D341Med (cell line): ENCODE measurements at regions not wholly inside any gene's neighbourhood (a gene's known extent, or its start where the extent isn't known, plus 50 kb on each side); places are given as distances from the start of the nearest gene placed in this dataset.

Experiments used
- DNase-seq: peaks from one replicate; pipeline ENCODE4 v3.0.0; 2012; ENCODE audit warnings: low spot score

DNA sequence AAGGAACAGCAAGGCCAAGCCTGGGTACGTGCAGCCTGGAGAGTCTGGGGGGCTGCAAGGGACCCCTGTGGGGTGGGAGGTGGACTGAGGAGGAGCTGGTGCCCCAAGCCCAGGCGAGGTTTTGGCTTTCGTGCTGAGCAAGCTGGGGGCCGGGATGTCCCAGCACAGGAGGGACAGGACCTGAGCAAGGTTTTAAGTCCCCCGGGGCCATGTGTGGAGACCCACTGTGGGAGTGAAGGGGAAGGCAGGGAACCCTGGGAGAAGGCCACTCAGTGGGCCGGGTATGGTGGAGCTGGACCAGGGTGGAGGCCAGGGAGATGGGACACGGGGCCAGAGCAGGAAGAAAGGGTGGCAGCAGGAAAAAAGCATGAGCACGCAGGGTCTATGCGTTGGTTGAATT is 419.2 kb upstream of the SULF2 start:
- DNase-seq: no peak

GRCh38 chr20:48203252-48203651 is 418.0 kb upstream of the SULF2 start:
- no peak for DNase-seq

DNA sequence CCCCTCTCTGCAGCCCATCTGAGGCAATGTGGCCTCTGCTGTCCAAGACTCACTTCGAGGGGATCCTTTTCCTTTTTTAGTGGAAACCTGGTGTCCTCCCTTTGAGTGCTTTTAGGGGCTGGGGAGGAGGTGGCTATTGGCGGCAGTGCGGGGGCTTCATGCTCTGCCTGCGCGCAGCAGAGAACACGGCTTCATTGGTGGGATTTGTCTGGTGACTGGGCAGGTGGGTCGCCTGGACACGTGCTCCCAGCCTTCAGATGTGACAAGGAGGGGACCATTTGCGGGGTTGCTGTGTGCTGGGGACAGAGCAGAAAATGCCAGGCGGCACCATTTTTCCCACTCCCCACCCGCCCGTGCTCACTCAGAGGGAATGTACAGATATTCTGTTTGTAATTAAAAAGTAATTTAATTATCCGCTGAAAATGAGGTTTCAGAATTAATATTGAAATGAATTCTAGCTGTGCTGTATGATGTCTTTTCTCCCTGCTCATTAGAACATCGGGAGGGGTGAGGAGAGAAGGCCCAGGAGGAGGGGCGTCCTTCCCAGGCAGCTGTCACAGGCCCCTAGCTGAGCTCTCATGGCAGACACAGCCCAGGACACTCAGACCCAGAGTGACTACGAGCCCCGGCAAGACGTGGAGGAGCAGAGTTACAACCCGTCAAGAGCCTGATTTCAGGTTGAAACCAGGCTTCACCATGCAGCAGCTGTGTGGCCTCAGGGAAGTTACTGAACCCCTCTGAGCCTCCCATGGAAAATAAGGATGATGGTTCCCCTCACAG is 417.2 kb upstream of the SULF2 start:
- no peak for DNase-seq

DNA sequence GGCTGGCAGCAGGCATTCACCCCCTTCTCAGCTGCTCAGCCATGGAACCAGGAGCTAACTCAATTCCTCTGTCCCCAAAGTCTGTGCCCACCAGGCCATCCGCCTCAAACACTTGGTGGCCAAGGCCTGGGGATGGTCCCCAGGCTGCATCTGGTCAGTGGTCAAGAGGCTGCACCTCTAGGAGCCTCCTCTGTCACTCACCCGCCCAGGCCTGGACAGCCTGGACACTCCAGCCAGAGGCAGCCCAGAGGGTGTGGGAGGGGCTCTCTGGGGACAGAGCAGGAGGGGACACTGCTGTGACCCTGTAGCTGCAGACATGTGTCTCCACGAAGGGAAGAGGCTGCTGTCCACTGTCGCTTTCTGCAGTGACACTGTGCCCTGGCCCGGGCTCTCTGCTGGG is 416.6 kb upstream of the SULF2 start:
- no peak for DNase-seq

- no peak for DNase-seq
Measured at GRCh38 chr20:48201188-48201587, 415.9 kb upstream of the SULF2 start.

GRCh38 chr20:48198929-48199451 is 413.7 kb upstream of the SULF2 start:
- no peak for DNase-seq

DNA sequence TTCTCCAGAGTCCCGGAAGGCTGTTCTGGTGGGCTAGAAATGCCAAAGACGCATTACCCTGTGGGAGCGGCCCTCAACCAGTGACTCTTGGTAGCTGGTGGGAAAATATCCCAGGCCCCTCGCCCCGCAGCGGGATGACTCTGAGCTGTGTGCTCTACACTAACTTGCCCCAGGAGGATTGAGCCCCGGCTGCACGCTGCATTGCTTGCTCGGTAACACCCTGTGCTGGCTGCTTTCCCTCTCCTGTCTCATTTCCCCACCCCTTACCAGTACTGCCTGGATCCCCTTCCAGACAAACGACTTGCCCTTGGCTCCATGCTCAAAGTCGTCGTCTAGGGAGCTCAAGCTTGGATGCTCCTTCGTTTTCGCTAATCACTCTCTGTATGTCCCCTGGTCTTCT is 411.8 kb upstream of the SULF2 start:
- peak; percentile 50 for DNase-seq

- DNase-seq: no peak
Measured at GRCh38 chr20:48196486-48196885, 411.2 kb upstream of the SULF2 start.

- no peak for DNase-seq
Measured at GRCh38 chr20:48196001-48196400, 410.7 kb upstream of the SULF2 start.

DNA sequence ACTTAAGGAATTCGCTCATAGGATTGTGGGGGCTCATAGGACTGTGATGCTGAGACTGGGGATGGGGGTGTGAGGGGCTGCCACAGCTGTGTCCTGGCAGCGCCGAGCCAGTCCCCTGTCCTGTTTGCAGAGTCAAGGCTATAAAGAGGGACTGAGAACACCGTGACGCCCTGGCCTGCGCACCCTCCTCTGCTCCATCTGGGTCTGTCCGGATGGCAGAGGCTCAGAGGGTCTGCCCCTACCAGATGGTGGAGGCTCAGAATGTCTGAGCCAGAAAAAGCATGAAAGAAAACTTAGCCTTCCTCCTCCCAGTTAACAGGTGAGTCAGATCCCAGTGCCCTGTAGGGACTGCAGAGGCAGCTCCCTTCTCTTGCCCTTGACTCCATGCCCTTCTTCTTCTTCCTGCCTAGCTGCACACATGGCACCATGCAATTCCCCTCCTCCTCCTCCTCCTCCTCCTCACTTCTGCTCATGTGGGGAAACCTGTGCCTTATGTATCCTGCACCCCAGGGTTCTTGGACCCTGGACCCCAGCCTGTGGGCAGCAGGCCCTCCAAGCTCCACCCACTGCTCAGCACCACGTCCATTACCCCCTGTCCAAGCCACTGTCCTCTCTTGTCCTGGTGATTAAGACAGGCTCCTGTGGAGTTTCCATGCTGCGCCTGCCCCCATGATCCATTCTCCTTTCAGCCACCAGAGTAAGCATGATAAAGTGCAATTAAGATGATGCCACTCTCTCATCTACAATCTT is 410.0 kb upstream of the SULF2 start:
- no peak for DNase-seq

- no peak for DNase-seq
Measured at GRCh38 chr20:48194583-48194982, 409.3 kb upstream of the SULF2 start.

DNA sequence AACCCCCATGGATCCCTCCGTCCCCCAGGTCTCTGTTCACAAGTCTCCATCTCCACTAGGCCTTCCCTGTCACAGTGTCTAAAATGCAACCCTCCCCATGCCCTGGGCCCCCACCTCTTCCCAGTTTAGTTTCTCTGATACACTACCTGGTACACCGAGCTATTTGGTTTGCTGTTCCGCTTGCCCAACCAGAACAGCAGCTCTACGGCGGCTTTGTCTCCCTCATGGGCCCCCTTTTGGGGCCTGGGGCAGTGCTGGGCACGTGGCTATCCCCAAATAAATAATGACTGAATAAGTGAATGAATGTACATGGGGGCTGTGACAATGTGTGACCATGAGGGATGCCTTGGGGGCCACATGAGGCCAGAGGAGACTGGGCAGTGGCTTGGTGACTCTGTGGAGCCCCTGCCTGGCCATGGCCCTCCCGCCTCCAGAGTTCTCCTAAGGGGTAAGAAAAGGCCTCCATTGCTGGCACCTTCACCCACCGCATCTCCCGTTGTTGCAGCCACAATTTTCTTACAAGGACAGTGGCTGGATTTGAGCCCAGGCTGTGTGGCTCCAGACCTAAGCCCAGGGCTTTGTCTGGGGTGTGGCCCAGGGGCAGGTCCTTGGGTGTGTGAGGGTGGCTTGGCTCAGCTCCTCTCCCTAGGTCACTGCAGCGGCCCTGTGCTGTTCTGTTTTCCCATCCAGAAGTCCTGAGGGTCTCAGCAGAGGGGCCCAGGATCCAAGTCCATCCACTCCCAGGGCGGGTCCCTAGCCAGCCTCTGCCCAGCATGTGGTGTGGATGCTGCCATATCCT is 408.5 kb upstream of the SULF2 start:
- no peak for DNase-seq

- no peak for DNase-seq
Measured at GRCh38 chr20:48192109-48192508, 406.8 kb upstream of the SULF2 start.

DNA sequence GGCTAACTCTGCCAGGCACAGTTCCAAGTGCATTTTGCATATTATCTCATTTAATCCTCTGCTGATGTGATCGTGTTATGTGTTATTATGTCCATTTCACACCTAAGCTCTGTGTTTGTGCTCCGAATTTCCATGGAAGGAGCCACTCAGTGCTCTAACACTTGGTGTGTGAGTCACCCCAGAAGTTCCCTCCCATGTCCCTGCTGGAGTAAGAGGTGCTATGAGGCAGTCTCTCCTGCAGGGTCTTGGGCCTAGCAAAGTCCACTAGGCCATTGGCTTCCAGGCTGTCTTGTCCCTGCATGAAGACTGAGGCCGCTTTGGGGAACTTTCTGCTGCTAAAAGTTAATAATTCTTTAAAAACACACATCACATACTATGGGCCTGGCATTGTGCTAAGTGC is 405.9 kb upstream of the SULF2 start:
- DNase-seq: no peak

DNA sequence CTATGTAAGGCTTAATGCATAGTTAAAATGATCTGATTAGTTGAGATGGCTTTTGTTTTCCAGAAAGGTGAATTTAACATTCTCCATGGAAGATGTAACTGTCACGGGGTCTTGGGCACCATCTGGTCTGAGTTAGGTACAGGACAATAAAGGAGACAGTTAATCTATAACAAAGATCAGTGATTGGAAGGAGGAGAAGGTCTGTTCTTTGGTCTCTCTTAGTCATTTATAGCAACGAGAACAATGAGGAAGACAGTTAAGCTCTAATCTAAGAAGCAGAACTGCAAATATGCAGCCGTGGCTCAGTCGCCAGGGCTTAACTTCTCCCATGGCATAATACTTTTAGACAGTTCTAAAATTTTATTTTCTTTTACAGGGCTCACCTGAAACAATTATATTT is 405.5 kb upstream of the SULF2 start:
- no peak for DNase-seq

DNA sequence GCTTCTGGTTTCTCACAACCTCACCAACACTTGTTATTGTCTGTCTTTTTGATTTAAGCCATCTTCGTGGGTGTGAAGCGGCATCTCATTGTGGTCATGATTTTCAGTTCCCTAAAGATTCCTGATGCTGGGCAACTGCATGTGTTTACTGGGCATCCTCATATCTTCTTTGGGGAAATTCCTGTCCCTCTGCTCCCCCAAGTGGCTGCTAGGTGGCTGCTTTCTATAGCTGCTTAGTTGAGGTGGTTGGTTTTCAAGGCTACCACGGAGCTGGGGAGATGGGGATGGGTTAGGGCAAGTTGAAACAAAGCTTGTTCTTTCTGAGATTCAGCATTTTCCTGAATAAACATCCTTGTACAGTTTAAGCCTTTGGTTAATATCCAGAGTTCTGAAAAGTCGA is 403.9 kb upstream of the SULF2 start:
- DNase-seq: no peak

- no peak for DNase-seq
Measured at GRCh38 chr20:48187851-48188250, 402.6 kb upstream of the SULF2 start.

- peak; percentile 63 for DNase-seq
Measured at GRCh38 chr20:48186915-48187314, 401.6 kb upstream of the SULF2 start.

GRCh38 chr20:48186447-48186846 is 401.2 kb upstream of the SULF2 start:
- no peak for DNase-seq

GRCh38 chr20:48184229-48184628 is 398.9 kb upstream of the SULF2 start:
- DNase-seq: no peak

DNA sequence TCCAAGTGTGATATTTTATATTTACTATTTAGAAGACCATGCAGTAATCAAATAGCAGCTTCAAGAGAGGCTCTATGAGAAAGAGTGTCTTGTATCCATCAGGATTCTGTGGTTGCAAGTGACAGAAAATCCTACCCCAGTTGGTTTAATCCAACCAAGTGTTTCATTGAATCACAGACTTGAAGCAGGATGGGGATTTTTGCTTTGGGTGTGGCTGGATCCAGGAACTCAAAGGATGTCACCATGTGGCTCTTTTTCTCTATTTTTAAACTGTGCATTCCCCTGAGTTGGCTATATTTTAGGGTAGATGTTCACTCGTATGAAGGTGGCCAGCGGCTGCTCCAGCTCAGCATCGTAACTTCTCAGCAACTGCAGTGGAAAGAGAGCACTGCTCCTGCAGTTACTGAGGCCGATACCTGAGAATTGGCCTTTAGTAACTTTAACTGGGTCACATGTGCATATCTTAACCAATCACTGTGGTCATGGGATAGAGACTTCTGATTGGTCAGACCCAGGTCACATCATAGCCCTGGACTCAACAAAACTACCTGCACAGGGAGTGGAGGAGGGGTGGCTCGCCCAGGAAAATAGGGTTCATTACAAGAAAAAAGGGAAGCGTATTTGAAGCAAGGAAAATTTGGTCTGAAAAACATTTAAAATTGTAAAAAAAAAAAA is 396.1 kb upstream of the SULF2 start:
- no peak for DNase-seq

- DNase-seq: no peak
Measured at GRCh38 chr20:48180618-48181017, 395.3 kb upstream of the SULF2 start.
